HL-60 (cell line): ENCODE measurements at regions not wholly inside any gene's neighbourhood (a gene's known extent, or its start where the extent isn't known, plus 50 kb on each side); places are given as distances from the start of the nearest gene placed in this dataset.

Experiments used
- DNase-seq, 2 experiments: peaks; one replicate each; pipeline ENCODE4 v3.0.0-alpha.2; 2010 to 2020; ENCODE audit warnings: low read depth in 1 of 2, low spot score in 1 of 2
- H3K27ac ChIP-seq: fragments of 250-450 bp; sonication (Bioruptor Pico); replicated peaks from 2 replicates; pipeline ENCODE4 v1.5.1; 2020; ENCODE audit warnings: mild to moderate bottlenecking, moderate library complexity
- H3K27me3 ChIP-seq: fragments of 250-450 bp; sonication (Bioruptor Pico); 2 replicates; pipeline ENCODE4 v1.5.1; 2021; ENCODE audit warnings: mild to moderate bottlenecking, moderate library complexity; ENCODE audit not compliant: insufficient read depth, poor library complexity, severe bottlenecking
- H3K4me3 ChIP-seq: replicated peaks from 2 replicates; pipeline ENCODE4 v1.5.1; 2011; ENCODE audit warnings: mild to moderate bottlenecking, control low read depth, low read length; ENCODE audit not compliant: insufficient read depth
- CTCF ChIP-seq: IDR thresholded peaks from one replicate; pipeline ENCODE4 v1.5.1; 2011; ENCODE audit warnings: low read length, control low read depth, inconsistent platforms; ENCODE audit not compliant: insufficient read depth
- GABPA ChIP-seq: IDR thresholded peaks from 2 replicates; pipeline ENCODE4 v1.6.1; 2012; ENCODE audit warnings: low read depth
- POLR2AphosphoS5 ChIP-seq: IDR thresholded peaks from 2 replicates; pipeline ENCODE4 v1.6.1; 2012; ENCODE audit warnings: low read depth
- REST ChIP-seq: IDR thresholded peaks from 2 replicates; pipeline ENCODE4 v1.6.1; 2012; ENCODE audit warnings: low read depth; ENCODE audit not compliant: insufficient replicate concordance
- SPI1 ChIP-seq: IDR thresholded peaks from 2 replicates; pipeline ENCODE4 v1.6.1; 2012; ENCODE audit warnings: low read depth, mild to moderate bottlenecking, borderline replicate concordance

GRCh38 chr2:62339413-62339812 is 143.5 kb downstream of the B3GNT2 start:
- DNase-seq = no peak
- Histone ChIP-seq H3K27me3 (no peaks in the 10 kb centered on the region), H3K4me3 (no peak overlapping the region), H3K27ac (no peak overlapping the region)
- TF ChIP-seq GABPA (no peak), POLR2AphosphoS5 (no peak), CTCF (no peak), REST (no peak), SPI1 (no peak)

- Histone ChIP-seq H3K27me3 (no peaks in the 10 kb centered on the region), H3K4me3 (no peak overlapping the region), H3K27ac (no peak overlapping the region)
- DNase-seq = no peak
- TF ChIP-seq SPI1 (no peak), CTCF (no peak), REST (no peak), GABPA (no peak), POLR2AphosphoS5 (no peak)
Measured at GRCh38 chr2:62338111-62338510, 142.2 kb downstream of the B3GNT2 start.

- no peak overlapping the region for H3K27ac ChIP-seq
- H3K4me3 ChIP-seq = no peak overlapping the region
- no peaks in the 10 kb centered on the region for H3K27me3 ChIP-seq
- TF ChIP-seq CTCF = no peak
- TF ChIP-seq SPI1 = no peak
- TF ChIP-seq REST = no peak
- TF ChIP-seq GABPA = no peak
- TF ChIP-seq POLR2AphosphoS5 = no peak
- no peak for DNase-seq
Measured at GRCh38 chr2:62337403-62337802, 141.5 kb downstream of the B3GNT2 start.
